Stimulated activated CD4-positive, alpha-beta T cell treated with anti-CD3 and anti-CD28 coated beads, TNF-alpha, amount 100 ng/mL, for 48 hours (primary cell): ENCODE measurements at regions not wholly inside any gene's neighbourhood (a gene's known extent, or its start where the extent isn't known, plus 50 kb on each side); places are given as distances from the start of the nearest gene placed in this dataset.
A peak's percentile ranks its signal among the peaks of the same experiment; 100 is the strongest.

Source experiments
- DNase-seq, 3 donors: peaks; one replicate each; pipeline ENCODE4 v3.0.0-alpha.2; 2020; ENCODE audit warnings: low read depth in 3 of 3

- no peak for DNase-seq
Observed at GRCh38 chr18:45168866-45169600, 446.2 kb upstream of the SLC14A2 start.

GRCh38 chr18:45169610-45170009 lies 445.7 kb upstream of the SLC14A2 start:
- DNase-seq, result no peak

- DNase-seq, result no peak
Observed at GRCh38 chr18:45171679-45172191, 443.5 kb upstream of the SLC14A2 start.

GRCh38 chr18:45173327-45173726 lies 441.9 kb upstream of the SLC14A2 start:
- no peak for DNase-seq

- no peak for DNase-seq
Observed at GRCh38 chr18:45173799-45174519, 441.3 kb upstream of the SLC14A2 start.

GRCh38 chr18:45174629-45175136 lies 440.6 kb upstream of the SLC14A2 start:
- no peak for DNase-seq

- DNase-seq, result no peak
Observed at GRCh38 chr18:45175511-45175910, 439.8 kb upstream of the SLC14A2 start.

GRCh38 chr18:45186832-45187231 lies 428.4 kb upstream of the SLC14A2 start:
- DNase-seq, result no peak

GRCh38 chr18:45191795-45192194 lies 423.5 kb upstream of the SLC14A2 start:
- DNase-seq, result no peak

GRCh38 chr18:45197526-45197970 lies 417.7 kb upstream of the SLC14A2 start:
- peak in 2 of 3 donors; percentile 2 to 11 for DNase-seq

- no peak for DNase-seq
Observed at GRCh38 chr18:45198526-45198925, 416.8 kb upstream of the SLC14A2 start.

- DNase-seq, result no peak
Observed at GRCh38 chr18:45201029-45201428, 414.2 kb upstream of the SLC14A2 start.

GRCh38 chr18:45201489-45201888 lies 413.8 kb upstream of the SLC14A2 start:
- no peak for DNase-seq

- DNase-seq, result no peak
Observed at GRCh38 chr18:45202061-45202460, 413.2 kb upstream of the SLC14A2 start.

GRCh38 chr18:45203677-45204076 lies 411.6 kb upstream of the SLC14A2 start:
- no peak for DNase-seq

- DNase-seq, result no peak
Observed at GRCh38 chr18:45207328-45207727, 407.9 kb upstream of the SLC14A2 start.

- no peak for DNase-seq
Observed at GRCh38 chr18:45208164-45208563, 407.1 kb upstream of the SLC14A2 start.

GRCh38 chr18:45212181-45213039 lies 402.9 kb upstream of the SLC14A2 start:
- DNase-seq, result peak; percentile 55 to 73 (median 64)

- no peak for DNase-seq
Observed at GRCh38 chr18:45213040-45213333, 402.3 kb upstream of the SLC14A2 start.

- no peak for DNase-seq
Observed at GRCh38 chr18:45218436-45218835, 396.8 kb upstream of the SLC14A2 start.

GRCh38 chr18:45221363-45221762 lies 393.9 kb upstream of the SLC14A2 start:
- no peak for DNase-seq

GRCh38 chr18:45222180-45222579 lies 393.1 kb upstream of the SLC14A2 start:
- DNase-seq, result no peak
